H1 (cell line): ENCODE measurements at regions not wholly inside any gene's neighbourhood (a gene's known extent, or its start where the extent isn't known, plus 50 kb on each side); places are given as distances from the start of the nearest gene placed in this dataset.

ENCODE experiments used
- BCL11A ChIP-seq, 2 experiments: IDR thresholded peaks; one replicate each; pipeline ENCODE4 v1.6.1; 2011; ENCODE audit warnings: low read depth in 2 of 2, low read length in 2 of 2, mild to moderate bottlenecking in 2 of 2
- CEBPB ChIP-seq: IDR thresholded peaks from 2 replicates; pipeline ENCODE4 v1.6.1; 2012; ENCODE audit warnings: low read depth, low read length
- EZH2 ChIP-seq: fragments of 200-600 bp; sonication (generic); IDR thresholded peaks from 2 replicates; pipeline ENCODE4 v1.7.1; 2012; ENCODE audit warnings: low read depth, mild to moderate bottlenecking, moderate library complexity, low read length, inconsistent platforms; ENCODE audit not compliant: severe bottlenecking
- SIX5 ChIP-seq: IDR thresholded peaks from 2 replicates; pipeline ENCODE4 v1.6.1; 2011; ENCODE audit warnings: mild to moderate bottlenecking, low read depth, low read length
- TCF12 ChIP-seq: IDR thresholded peaks from 2 replicates; pipeline ENCODE4 v1.6.1; 2011; ENCODE audit warnings: low read depth, mild to moderate bottlenecking, low read length

DNA sequence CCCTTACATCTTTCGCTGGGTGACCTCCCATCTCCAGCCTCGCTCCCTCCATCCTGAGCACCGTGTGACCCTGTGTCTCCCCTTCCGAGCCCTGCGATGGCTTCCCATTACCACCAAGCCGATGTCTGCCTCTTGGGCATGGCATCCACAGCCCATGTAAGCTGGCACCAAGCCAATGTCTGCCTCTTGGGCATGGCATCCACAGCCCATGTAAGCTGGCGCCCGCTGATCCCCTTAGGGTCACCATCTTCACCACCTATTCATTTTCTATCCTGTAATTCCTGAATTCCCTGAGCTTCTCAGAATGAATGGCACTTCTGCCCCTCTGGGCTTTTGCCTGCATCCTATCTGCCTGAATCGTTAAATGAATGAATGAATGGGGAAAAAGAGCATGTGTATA lies 478.2 kb upstream of the CCL2 start (continued):
- TF ChIP-seq BCL11A (IDR thresholded peaks at IDR 0.05; ENCODE audit: low read depth in 2 of 2, low read length in 2 of 2) (no peak), CEBPB (no peak), EZH2 (no peak), TCF12 (no peak), SIX5 (no peak)
